DOHH2 (cell line): ENCODE measurements at regions not wholly inside any gene's neighbourhood (a gene's known extent, or its start where the extent isn't known, plus 50 kb on each side); places are given as distances from the start of the nearest gene placed in this dataset.

ENCODE experiments used
- EZH2phosphoT487 ChIP-seq: fragments of 200-600 bp; sonication (generic); IDR thresholded peaks from 2 replicates; pipeline ENCODE4 v1.6.1; 2017; ENCODE audit warnings: borderline replicate concordance, mild to moderate bottlenecking, antibody characterized with exemption, low read length, moderate library complexity, mixed read lengths
- TF ChIP-seq, protein P1 (sequence below): fragments of 200-600 bp; sonication (generic); IDR thresholded peaks from one replicate; pipeline ENCODE4 v1.5.1; 2014; ENCODE audit warnings: antibody characterized with exemption, mild to moderate bottlenecking, low read depth, low read length; ENCODE audit not compliant: poor library complexity, severe bottlenecking

DNA sequence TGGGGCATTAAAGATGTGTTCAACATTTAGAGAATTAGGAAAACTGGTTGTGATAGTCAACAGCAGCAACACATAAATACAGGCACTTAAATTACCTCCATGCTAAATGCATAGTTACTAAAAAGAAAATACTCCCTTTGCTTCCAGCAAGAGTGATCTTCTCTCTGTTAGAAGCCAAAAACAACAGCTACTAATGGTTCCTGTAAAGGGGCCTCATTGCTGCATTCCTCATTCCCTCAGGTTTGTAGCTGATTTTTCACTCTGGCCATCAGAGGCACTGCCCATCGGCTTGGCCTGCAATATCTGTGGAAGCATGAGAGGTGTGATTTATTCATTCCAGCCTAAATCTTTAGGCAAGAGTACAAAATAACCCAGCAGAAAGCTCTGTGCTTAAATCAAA, 466.0 kb upstream of the ADAMTS16 start:
- TF ChIP-seq, protein P1, sequence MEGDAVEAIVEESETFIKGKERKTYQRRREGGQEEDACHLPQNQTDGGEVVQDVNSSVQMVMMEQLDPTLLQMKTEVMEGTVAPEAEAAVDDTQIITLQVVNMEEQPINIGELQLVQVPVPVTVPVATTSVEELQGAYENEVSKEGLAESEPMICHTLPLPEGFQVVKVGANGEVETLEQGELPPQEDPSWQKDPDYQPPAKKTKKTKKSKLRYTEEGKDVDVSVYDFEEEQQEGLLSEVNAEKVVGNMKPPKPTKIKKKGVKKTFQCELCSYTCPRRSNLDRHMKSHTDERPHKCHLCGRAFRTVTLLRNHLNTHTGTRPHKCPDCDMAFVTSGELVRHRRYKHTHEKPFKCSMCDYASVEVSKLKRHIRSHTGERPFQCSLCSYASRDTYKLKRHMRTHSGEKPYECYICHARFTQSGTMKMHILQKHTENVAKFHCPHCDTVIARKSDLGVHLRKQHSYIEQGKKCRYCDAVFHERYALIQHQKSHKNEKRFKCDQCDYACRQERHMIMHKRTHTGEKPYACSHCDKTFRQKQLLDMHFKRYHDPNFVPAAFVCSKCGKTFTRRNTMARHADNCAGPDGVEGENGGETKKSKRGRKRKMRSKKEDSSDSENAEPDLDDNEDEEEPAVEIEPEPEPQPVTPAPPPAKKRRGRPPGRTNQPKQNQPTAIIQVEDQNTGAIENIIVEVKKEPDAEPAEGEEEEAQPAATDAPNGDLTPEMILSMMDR = no peak
- no peak for TF ChIP-seq EZH2phosphoT487
